Stimulated activated CD8-positive, alpha-beta memory T cell treated with anti-CD3 and anti-CD28 coated beads, Interleukin-15, amount 100 ng/mL, for 24 hours (primary cell): ENCODE measurements at regions not wholly inside any gene's neighbourhood (a gene's known extent, or its start where the extent isn't known, plus 50 kb on each side); places are given as distances from the start of the nearest gene placed in this dataset.

Experiments
- DNase-seq: peaks from one replicate; pipeline ENCODE4 v3.0.0-alpha.2; 2020; ENCODE audit warnings: low read depth

DNA sequence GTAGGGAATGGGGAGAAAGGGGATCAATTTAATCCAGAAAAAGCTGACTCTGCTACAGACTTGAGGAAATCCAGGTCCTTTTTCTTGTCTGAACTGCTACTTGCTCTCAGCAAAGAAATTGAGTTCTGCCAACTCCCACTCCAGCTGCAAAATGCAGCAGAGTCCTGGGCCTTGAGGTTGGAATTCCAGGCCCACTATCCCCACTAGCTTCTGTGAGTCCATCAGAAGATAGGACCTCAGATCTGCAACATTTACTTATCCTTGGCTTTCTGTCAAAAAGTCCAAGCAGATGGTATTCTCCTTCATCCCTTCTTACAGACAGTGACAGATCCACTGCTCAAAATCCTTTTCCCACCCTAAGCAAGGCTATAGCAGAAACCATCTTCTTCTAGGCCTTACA is 219.2 kb downstream of the ARHGAP12 start:
- DNase-seq: no peak

DNA sequence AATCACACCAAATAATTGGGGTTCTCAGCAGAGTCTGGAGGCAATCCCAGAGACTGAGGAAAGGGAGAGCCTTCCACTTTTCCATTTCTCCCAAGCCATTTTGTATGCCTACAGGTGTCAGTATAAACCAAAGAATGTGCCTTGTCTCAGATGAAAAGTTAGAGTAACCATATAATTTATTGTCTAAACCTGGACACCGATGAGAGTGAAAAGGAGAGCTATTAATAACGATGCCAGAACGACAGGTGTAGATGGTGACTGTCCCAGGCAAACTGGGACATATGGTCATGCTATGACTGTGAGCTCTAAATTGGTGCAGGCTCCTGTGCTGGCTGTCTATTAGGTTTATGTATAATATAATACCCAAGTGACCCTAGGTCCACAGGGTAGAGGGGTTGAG is 219.6 kb downstream of the ARHGAP12 start:
- DNase-seq: no peak

DNA sequence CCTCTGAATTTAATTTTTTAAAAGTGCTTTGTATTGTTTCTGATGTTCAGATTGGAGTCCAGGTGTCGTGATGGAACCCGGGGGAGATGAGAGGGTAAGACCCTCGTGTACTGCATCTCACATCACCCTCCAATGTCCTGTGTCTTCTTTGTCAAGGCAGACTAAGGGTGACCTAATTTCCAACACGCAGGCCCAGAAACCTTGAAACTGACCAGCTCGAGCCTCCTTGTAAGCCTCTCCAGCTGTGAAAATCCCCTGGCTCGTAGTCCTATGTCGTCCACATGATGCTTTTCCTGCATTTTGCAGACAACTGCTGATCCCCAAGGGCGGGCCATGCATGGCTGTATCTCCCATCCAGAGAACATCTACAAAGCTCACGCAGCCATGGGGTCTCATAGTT is 220.2 kb downstream of the ARHGAP12 start:
- DNase-seq: no peak

DNA sequence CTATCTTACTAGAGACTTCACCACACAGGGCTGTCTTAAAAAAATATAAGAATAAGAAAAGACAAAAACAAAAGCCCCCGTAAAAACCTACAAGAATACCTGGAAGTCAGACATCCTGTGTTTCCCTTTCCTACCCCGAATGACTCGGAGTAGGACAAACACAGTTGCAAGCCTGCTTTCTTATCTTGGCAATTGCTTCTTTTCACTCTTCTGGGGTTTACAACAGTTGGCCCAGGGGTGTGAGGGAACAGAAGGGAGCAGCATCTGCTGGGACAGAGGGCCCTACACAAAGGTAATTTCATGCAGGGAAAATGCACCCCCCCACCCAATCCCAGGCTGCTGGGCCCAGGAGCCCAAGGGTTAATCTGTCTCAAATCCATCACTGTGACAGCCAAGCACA is 220.6 kb downstream of the ARHGAP12 start:
- no peak for DNase-seq

DNA sequence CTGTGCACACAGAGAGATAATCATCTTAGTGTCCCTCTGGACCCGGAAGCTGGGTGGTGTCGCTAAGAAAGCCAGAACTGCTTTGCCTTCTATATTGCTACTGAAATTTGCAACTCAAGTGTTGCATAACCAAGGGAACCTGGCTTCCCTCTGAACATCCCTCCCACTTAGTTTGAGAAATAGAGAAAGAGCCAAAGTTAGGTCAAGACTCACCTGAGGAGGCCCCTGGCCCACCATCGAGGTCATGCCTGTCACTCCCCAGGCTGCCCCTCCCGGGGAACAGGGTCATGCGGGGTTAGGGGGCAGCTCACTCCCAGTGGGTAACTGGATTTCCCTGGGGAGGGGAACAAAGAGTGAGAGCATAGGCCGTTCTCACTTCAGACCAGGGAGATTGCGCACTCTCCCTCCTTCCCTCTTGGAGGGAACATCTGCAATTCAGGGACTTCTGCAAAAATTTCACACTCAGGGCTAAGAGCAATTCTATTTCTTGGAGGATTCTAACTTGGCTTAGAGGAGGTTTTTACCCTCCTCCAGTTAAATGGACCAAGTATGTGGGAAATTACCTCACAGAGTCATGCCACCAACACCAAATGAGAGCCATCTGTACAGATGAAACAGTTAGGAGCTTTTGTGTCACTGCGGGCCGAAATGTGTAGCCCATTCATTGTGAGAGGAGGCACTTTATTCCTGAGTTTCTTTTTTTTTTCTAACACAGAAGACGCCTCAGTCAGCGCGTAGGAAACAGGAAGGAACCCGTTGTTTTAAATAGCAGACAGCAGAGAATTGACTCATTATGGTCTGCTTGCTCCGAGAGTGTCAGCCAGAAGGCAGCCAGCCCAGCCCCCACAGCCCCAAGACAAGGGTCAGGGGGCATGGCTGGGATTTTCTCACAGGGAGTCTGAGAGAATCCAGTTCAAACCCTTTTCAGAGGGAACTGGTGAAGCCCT is 221.3 kb downstream of the ARHGAP12 start:
- peak; percentile 13 for DNase-seq

DNA sequence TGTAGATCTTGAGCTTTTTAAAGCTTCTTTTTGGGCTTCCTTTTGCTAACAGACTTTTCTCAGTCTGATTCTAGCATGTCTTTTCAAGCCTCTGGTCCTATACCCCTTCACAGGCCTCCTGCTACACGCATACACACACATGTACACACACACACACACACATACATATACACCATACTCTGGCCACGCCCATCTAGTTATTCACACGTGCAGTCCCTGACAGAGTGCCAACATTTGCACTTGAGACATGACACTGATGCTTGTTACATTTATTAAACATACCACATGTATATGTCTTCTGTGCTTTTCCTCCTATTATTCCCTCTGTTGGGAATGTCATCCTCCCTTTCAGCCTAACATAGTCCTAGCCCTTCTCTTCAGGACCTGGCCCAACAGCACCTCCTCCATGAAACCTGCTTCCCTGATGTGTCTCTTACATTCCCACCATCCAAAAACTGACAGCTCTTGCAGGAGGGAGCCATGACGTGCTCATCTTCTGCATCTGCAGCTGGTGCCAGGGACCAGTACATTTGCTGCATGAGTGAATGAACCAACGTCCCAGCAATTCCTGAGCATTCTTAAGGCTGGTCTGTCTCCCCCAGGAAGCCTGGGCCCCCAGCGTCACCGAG is 222.1 kb downstream of the ARHGAP12 start:
- DNase-seq: no peak

DNA sequence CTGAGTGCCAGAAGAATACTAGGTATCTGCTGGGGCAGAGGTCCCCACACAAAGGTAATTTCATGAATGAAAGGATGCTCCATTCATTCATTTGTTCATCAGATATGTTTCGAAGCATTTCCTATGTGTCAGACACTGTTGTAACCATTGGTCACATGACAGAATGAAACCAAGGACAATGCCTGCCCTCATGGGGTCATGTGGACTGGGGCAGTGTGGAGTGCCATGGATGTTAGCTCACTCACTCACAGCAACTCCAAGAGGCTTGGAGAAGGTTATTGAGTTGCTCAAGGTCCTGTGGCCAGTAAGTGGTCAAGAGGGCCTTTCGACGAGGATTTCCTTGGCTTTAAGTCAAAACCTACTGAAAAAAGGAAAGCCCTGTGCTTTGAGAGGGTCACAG is 223.5 kb downstream of the ARHGAP12 start:
- DNase-seq: no peak

DNA sequence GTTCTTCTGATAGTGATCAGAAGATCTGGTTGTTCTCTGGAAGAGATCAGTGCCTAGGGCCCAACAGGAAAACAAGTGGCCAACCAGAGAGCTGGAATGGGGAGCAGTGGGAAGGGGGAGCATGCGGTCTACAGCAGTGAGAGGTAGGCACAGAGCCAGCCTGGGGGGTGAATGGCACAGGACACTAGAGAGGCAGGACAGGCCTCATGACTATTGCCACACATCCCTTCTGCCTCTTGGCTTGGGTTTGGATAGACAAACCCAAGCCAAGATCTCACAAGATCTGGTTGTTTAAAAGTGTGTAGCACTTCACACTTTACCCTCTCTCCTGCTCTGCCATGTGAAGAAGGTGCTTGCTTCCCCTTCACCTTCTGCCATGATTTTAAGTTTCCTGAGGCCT is 224.4 kb downstream of the ARHGAP12 start:
- no peak for DNase-seq

DNA sequence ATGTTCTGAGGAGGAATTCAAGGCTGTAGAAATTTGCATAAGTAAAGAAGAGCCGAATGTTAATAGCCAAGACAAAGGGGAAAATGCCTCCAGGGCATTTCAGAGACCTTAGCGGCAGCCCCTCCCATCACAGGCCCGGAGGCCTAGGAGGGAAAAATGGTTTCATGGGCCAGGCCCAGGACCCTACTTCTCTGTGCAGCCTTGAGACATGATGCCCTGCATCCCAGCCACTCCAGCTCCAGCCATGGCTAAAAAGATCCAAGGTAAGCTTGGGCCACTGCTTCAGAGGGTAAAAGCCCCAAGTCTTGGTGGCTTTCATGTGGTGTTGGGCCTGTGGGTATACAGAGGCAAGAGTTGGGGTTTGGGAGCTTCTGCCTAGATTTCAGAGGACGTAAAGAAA is 225.7 kb downstream of the ARHGAP12 start:
- DNase-seq: no peak

DNA sequence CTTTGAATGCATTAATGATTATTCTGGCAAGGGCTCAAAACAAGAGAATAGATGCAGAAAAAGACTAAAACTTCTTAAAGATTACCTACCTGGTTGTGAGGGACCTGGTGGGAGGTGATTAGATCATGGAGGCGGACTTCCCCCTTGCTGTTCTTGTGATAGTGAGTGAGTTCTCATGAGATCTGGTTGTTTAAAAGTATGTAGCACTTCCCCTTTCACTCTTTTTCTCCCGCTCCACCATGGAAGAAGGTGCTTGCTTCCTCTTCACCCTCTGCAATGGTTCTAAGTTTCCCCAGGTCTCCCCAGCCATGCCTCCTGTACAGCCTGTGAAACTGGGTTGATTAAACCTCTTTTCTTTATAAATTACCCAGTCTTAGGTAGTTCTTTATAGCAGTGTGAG is 226.6 kb downstream of the ARHGAP12 start:
- DNase-seq: no peak

DNA sequence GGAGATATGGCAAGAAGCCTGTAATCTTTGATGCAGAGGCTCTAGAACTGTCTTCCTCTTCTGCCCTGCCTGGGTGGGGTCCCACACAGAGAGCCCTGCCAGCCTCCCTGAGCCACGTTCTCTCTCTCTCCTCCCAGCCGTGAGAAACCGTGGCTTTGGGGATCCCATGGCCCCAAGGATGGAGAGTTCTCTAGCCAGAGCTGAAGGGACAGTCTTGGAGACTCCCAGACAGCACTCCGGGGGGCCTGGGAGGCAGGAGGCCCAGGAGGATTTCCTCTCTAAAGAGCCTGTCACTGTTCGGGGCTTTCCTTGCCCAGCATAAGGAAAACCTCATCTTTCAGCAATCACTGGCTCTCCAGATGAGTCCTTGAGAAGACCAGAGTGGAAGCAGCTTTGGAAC is 227.1 kb downstream of the ARHGAP12 start:
- DNase-seq: no peak

DNA sequence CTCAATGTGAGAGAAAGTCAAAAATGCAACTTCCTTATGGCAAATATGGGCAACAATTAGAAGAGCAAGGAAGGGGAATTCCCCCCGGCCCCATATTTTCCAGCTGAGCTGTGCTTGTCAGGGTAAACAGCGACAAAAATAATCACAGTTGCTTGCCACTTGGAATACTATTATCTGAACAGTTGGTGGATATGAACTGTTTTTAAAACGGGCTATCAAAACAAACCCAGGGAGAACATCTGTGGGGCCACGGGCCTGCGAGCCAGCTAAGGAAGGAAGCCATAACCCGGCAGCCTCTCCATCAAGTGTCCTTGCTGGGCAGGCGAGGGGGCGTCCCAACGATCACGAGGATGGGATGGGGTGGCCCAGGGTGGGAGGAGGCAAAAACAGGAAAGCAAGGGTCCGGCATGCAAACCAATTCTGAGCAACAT is 228.4 kb downstream of the ARHGAP12 start:
- DNase-seq: no peak

DNA sequence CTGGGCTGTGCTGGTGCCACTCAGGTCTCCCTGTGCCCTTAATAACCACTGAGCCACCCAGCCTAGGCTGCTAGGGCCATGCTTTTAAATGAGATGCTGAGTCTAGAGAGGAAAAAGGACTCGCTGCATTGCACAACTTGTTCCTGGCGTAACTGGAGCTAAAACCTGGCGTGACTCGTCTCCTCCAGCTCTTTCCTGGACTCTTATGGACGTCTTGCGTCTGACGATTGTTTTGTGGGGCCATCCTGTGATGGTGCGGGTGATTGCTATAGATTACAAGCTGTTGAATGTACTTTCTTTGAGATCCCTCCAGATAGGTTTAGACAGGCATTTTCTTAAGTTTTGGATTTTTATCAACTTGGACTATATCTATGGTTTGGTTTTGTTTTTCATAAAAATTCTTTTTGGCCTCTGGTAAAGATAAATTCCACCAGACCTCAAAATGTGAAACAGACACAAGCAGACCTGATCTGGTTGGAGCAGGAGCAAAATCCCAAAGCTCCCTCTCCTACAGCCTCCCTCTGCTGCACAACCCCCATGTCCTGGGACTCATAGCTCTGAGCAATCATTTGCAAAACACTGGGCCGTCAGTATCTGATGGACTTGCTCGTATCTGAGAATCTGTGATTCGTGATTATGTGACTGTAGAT is 230.3 kb downstream of the ARHGAP12 start:
- DNase-seq: no peak

DNA sequence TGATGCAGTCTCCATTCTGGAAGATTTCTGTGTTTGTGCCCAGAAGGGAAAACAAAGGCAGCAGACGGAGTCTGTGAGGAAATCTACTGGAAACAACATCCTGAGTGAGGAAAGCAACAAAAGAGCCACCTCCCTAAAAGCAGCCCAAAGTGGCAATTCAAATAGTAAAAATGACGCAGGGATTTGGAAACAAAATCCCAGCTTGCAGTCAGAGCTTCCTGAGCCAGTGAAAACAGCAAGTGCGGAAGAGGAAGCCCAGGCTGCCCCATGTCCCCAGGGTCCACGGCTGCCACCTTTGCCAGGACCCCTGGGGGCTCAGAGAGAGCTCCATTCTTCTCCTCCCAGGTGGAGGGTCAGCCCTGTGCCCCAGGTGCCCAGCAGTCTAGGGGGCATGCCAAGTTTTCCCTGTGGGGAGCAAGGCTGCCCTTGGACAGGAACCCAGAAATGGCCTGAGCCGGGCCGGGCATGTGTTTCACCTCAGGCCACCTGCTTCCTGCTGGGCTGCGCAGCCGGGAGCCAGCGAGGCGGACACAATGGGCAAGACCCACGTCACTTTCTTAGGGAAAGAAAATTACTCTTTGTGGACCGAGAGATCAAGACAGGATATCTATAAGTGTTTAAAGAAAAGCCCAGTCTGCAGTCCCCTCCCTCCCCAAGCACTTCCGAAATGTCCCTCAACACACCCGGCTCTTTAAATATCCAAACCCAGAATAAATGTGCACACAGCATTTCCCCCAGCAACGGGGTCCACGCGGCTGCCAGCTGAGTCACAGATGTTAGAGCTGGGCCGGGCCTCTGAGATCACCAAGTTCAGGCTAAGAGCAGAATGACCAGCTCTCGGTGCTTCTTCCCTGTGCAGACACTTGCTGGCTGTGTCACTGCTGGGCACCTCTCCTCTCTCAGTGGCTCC is 231.1 kb downstream of the ARHGAP12 start:
- DNase-seq: no peak

DNA sequence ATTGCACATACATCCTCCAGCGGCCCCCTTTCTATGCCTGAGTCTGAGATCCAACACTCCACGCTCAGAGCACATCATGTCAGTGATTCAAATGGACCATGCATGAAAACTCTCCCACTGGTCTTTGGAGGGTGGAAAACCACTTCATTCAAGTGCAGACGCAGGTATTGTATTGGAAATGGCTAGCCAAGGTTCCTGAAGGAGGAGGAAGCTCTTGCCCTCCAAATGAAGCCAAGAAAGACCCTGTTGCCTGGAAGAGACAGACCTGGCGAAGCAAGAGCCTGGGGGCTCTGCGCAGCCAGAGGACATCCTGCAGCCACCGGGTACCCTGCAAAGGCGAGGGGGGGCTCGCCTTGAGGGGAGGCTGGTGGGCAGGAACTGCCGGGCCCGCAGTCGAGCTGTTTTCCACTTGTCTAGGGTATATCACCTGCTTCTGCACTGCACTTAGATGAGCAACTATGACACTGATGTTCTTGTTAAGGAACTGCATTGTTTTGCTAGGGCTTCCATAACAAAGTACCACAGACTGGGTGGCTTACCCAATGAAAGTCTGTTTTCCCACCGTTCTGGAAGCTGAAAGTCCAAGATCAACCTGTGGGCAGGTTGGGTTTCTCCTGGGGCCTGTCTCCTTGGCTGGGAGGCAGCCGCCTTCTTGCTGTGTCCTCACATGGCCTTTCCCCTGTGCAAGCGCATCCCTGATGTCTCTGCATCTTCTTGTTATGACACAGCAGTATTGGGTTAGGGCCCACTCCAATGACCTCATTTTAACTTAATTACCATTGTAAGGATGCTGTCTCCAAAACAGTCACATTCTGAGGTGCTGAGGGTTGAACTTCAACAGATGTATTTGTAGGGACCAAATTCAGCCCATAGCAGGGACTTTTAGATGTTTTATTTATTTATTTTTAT is 233.4 kb downstream of the ARHGAP12 start:
- DNase-seq: no peak

DNA sequence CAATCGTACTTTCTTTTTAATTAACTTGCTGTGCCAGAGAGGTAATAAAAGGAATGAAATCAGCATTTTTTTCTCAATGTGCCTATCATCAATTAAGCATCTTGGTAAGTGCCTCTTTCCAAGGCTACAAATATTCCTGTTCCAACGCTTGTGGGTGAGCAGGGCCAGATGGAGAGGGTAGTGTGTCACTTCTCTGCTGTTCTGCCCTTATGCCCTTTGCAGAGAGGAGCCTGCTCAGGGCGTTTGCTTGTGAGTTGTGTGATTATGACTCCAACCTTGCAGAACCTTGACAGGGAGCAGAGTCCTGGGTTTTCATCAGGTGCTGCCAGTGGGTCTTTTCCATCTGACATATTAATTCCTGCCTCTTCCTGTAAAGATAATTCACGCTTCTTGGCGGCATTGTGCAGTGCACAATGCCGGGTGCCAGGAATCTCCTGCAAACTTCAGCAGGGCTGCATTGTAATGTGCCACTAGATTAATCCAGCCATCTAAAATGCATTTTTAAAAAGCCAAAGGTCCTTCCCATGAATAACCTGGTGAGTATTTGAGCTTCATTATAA is 234.4 kb downstream of the ARHGAP12 start:
- DNase-seq: no peak

DNA sequence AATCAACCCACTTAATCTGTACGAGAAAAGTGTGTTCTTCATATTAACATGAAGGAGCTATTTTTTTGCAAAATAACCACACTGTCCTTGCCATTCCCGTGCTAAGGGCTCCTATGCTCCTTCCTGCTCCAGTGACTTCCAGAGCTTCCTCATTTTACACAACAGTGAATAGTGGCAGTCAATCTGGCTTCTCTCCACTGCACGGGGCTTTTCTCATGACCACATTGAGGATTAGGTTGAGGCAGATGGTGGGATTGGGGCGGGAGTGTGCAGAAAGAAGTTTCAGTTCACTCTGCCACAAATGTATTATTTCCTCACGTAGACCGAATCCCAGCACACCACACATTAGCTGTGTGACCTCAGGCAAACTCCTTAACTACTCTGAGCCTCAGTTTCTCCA is 235.1 kb downstream of the ARHGAP12 start:
- no peak for DNase-seq

DNA sequence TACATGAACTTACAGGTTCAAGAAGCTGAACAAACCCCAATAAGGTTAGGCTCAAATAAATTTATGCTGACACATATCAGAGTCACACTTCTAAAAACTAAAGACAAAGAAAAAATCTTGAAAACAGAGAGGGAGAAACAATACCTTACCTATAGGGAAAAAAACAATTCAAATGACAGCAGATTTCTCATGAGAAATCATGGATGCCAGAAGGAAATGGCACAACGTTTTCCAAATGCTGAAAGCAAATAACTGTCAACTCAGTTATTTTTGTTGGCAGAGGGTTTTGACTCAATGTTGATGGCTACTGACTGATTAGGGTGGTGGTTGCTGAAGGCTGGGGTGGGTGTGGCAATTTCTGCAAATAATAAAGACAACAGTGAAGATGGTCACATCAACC is 239.4 kb downstream of the ARHGAP12 start:
- DNase-seq: no peak

DNA sequence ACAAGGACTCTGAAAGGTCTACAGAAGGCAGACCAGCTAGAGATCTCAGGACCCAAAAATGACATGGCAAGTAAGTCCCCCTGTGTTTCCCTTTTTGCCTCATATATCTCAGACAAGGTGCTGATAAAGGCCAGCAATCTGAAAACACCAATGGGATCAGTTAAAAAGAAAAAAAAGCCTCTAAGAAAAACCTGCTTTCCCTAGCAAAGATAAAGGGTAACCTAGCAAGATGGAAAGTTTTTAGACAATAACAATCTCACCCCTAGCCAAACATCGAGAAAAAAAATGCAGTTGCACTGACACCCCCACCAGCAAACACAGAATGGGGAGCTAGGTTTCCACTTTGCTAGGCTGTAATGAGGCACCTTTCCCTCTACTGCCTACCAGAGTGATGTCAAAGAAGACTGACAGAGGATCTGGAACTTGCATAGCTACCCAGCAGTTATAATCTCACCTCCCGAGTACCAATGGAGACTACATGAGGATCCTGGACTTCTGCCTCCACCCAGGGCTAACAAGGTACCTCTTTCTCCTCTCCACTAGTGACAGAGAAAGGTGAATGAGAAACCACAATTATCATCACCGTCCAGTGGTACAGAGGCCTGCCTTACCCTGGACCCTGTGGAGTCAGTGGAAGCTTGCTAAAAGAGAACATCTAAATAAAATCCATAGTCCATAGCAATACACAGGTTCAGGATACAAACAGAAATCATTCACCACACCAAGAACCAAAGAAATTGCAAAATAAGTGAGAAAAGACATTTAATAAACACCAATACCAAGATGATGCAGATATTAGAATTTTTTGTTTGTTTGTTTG is 240.8 kb downstream of the ARHGAP12 start:
- DNase-seq: no peak

DNA sequence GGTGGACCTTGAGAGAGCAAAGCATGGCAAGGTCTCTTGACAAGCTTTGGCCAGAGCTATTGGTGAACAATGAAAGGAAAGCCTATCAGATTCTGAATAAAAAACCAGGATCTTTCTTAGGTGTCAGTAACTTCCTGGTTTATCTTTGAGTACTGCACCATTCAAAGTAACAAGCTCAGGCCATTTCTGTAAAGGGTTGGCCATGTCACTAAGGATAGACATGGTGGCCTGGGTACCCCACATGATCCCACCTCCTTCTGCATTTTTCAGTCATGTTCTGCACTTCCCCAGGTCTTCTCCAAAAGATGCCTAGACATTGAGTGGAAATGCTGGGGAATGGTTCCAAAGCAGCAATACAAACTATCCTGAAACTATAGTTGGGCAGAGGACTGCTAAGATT is 242.0 kb downstream of the ARHGAP12 start:
- no peak for DNase-seq
